NCI-H2081 (cell line): ENCODE measurements at regions not wholly inside any gene's neighbourhood (a gene's known extent, or its start where the extent isn't known, plus 50 kb on each side); places are given as distances from the start of the nearest gene placed in this dataset.

ENCODE experiments used
- DNase-seq, 2 experiments: peaks; one replicate each; lab custom pipeline; 2025; lab: John Stamatoyannopoulos, UW

GRCh38 chr4:62359441-62360155, 1159.5 kb downstream of the ADGRL3 start:
- DNase-seq = no peak

GRCh38 chr4:62344915-62345314, 1144.8 kb downstream of the ADGRL3 start:
- DNase-seq = no peak

- DNase-seq = no peak
Measured at GRCh38 chr4:62344474-62344873, 1144.3 kb downstream of the ADGRL3 start.

GRCh38 chr4:62342346-62342745, 1142.2 kb downstream of the ADGRL3 start:
- DNase-seq = no peak

GRCh38 chr4:62328526-62328925, 1128.4 kb downstream of the ADGRL3 start:
- DNase-seq = no peak

- DNase-seq = no peak
Measured at GRCh38 chr4:62327612-62328297, 1127.6 kb downstream of the ADGRL3 start.

- peak in 1 of 2 experiments; percentile 15 for DNase-seq
Measured at GRCh38 chr4:62324215-62324614, 1124.1 kb downstream of the ADGRL3 start.

- peak; percentile 64 to 82 for DNase-seq
Measured at GRCh38 chr4:62320612-62321011, 1120.5 kb downstream of the ADGRL3 start.

GRCh38 chr4:62302710-62303109, 1102.6 kb downstream of the ADGRL3 start:
- no peak for DNase-seq

- no peak for DNase-seq
Measured at GRCh38 chr4:62301500-62301899, 1101.4 kb downstream of the ADGRL3 start.

GRCh38 chr4:62293551-62293950, 1093.4 kb downstream of the ADGRL3 start:
- DNase-seq = no peak

GRCh38 chr4:62292911-62293310, 1092.8 kb downstream of the ADGRL3 start:
- no peak for DNase-seq

GRCh38 chr4:62288808-62289541, 1088.8 kb downstream of the ADGRL3 start:
- no peak for DNase-seq

GRCh38 chr4:62285026-62285425, 1084.9 kb downstream of the ADGRL3 start:
- DNase-seq = no peak

GRCh38 chr4:62279689-62280088, 1079.6 kb downstream of the ADGRL3 start:
- DNase-seq = no peak

GRCh38 chr4:62275470-62275869, 1075.3 kb downstream of the ADGRL3 start:
- no peak for DNase-seq

GRCh38 chr4:62274782-62275181, 1074.7 kb downstream of the ADGRL3 start:
- no peak for DNase-seq

GRCh38 chr4:62271107-62271506, 1071.0 kb downstream of the ADGRL3 start:
- no peak for DNase-seq

- no peak for DNase-seq
Measured at GRCh38 chr4:62269918-62270317, 1069.8 kb downstream of the ADGRL3 start.

- DNase-seq = no peak
Measured at GRCh38 chr4:62263454-62263853, 1063.3 kb downstream of the ADGRL3 start.

GRCh38 chr4:62262676-62263075, 1062.5 kb downstream of the ADGRL3 start:
- no peak for DNase-seq

GRCh38 chr4:62260254-62260653, 1060.1 kb downstream of the ADGRL3 start:
- DNase-seq = no peak

GRCh38 chr4:62256479-62256878, 1056.4 kb downstream of the ADGRL3 start:
- DNase-seq = no peak
